HEK293T (cell line): ENCODE measurements at regions not wholly inside any gene's neighbourhood (a gene's known extent, or its start where the extent isn't known, plus 50 kb on each side); places are given as distances from the start of the nearest gene placed in this dataset.

Experiments used
- CTCF ChIA-PET: fragments of 350-600 bp; formaldehyde crosslinking; extraction: SDS; loops from one replicate; lab custom pipeline; 2021; ENCODE audit warnings: antibody characterized with exemption, inconsistent platforms; lab: Yijun Ruan, JAX
- POLR2A ChIA-PET: fragments of 350-600 bp; formaldehyde crosslinking; extraction: SDS; loops from one replicate; lab custom pipeline; 2020; ENCODE audit warnings: antibody characterized with exemption, inconsistent platforms; lab: Yijun Ruan, JAX
- DNase-seq: peaks from one replicate; pipeline ENCODE4 v3.0.0; 2012; ENCODE audit warnings: mixed read lengths; ENCODE audit errors: extremely low spot score
- ARNT ChIP-seq: fragments of 450-650 bp; IDR thresholded peaks from 2 replicates; pipeline ENCODE4 v1.6.1; 2017; ENCODE audit warnings: mild to moderate bottlenecking
- BHLHE40 ChIP-seq: fragments of 450-650 bp; IDR thresholded peaks from 2 replicates; pipeline ENCODE4 v1.6.1; 2016; ENCODE audit warnings: mild to moderate bottlenecking, moderate library complexity, borderline replicate concordance
- CTBP1 ChIP-seq: fragments of 450-650 bp; IDR thresholded peaks from 2 replicates; pipeline ENCODE4 v1.6.1; 2016; ENCODE audit warnings: borderline replicate concordance
- ELF4 ChIP-seq: fragments of 450-650 bp; IDR thresholded peaks from 2 replicates; pipeline ENCODE4 v1.6.1; 2017; ENCODE audit warnings: antibody characterized with exemption
- FOXA1 ChIP-seq: fragments of 450-650 bp; IDR thresholded peaks from 2 replicates; pipeline ENCODE4 v1.6.1; 2016; ENCODE audit warnings: mild to moderate bottlenecking
- FOXK2 ChIP-seq: fragments of 450-650 bp; IDR thresholded peaks from 2 replicates; pipeline ENCODE4 v1.6.1; 2016; ENCODE audit warnings: mild to moderate bottlenecking
- FOXM1 ChIP-seq: fragments of 450-650 bp; IDR thresholded peaks from 2 replicates; pipeline ENCODE4 v1.6.1; 2017; ENCODE audit warnings: mild to moderate bottlenecking, borderline replicate concordance
- HDGF ChIP-seq: fragments of 450-650 bp; IDR thresholded peaks from 2 replicates; pipeline ENCODE4 v1.6.1; 2017; ENCODE audit warnings: antibody characterized with exemption, borderline replicate concordance
- L3MBTL2 ChIP-seq: fragments of 450-650 bp; conservative IDR thresholded peaks from 2 replicates; pipeline ENCODE4 v1.6.1; 2016; ENCODE audit warnings: mild to moderate bottlenecking
- LEF1 ChIP-seq: fragments of 450-650 bp; IDR thresholded peaks from 2 replicates; pipeline ENCODE4 v1.6.1; 2017; ENCODE audit warnings: mild to moderate bottlenecking, borderline replicate concordance
- NFRKB ChIP-seq: fragments of 450-650 bp; IDR thresholded peaks from 2 replicates; pipeline ENCODE4 v1.6.1; 2016; ENCODE audit warnings: mild to moderate bottlenecking, moderate library complexity
- PKNOX1 ChIP-seq: fragments of 450-650 bp; IDR thresholded peaks from 2 replicates; pipeline ENCODE4 v1.6.1; 2016
- SP1 ChIP-seq: fragments of 450-650 bp; IDR thresholded peaks from 2 replicates; pipeline ENCODE4 v1.6.1; 2017
- SUZ12 ChIP-seq: fragments of 450-650 bp; IDR thresholded peaks from 2 replicates; pipeline ENCODE4 v1.6.1; 2016; ENCODE audit warnings: mild to moderate bottlenecking
- TARDBP ChIP-seq: fragments of 450-650 bp; IDR thresholded peaks from 2 replicates; pipeline ENCODE4 v1.6.1; 2016
- ZNF384 ChIP-seq: fragments of 450-650 bp; IDR thresholded peaks from 2 replicates; pipeline ENCODE4 v1.6.1; 2016

GRCh38 chr1:218699421-218699820, 354.3 kb downstream of the TGFB2 start:
- TF ChIP-seq SP1 (no peak), CTBP1 (no peak), ELF4 (no peak)
- POLR2A ChIA-PET = no interaction called here
- no peak for DNase-seq
- CTCF ChIA-PET = no interaction called here

- no peak for TF ChIP-seq CTBP1
- no peak for TF ChIP-seq ELF4
- no peak for TF ChIP-seq PKNOX1
- TF ChIP-seq NFRKB = no peak
- TF ChIP-seq BHLHE40 = no peak
- TF ChIP-seq SP1 = no peak
- TF ChIP-seq TARDBP = no peak
- TF ChIP-seq FOXK2 = no peak
- no peak for TF ChIP-seq ZNF384
- no peak for TF ChIP-seq LEF1
- no peak for TF ChIP-seq ARNT
- no peak for TF ChIP-seq L3MBTL2
- no peak for TF ChIP-seq FOXA1
- TF ChIP-seq FOXM1 = no peak
- no peak for TF ChIP-seq HDGF
- no peak for TF ChIP-seq SUZ12
- ChIA-PET CTCF (no interaction called here), POLR2A (no interaction called here)
- DNase-seq = no peak
Measured at GRCh38 chr1:218699865-218700264, 354.7 kb downstream of the TGFB2 start.

GRCh38 chr1:218700666-218701065, 355.5 kb downstream of the TGFB2 start:
- CTCF ChIA-PET = no interaction called here
- TF ChIP-seq PKNOX1 = no peak
- no peak for TF ChIP-seq FOXM1
- DNase-seq = no peak
- POLR2A ChIA-PET = no interaction called here

- CTCF ChIA-PET = no interaction called here
Measured at GRCh38 chr1:218701131-218701530, 356.0 kb downstream of the TGFB2 start.

GRCh38 chr1:218702775-218703174, 357.6 kb downstream of the TGFB2 start:
- ChIA-PET CTCF (no interaction called here), POLR2A (no interaction called here)
- TF ChIP-seq ELF4 (no peak), HDGF (no peak), ARNT (no peak), TARDBP (no peak), BHLHE40 (no peak), CTBP1 (no peak), FOXK2 (no peak), L3MBTL2 (no peak), PKNOX1 (no peak), FOXM1 (no peak)

More at GRCh38 chr1:218701131-218701530, 356.0 kb downstream of the TGFB2 start:
- POLR2A ChIA-PET = no interaction called here
- TF ChIP-seq BHLHE40 (no peak), TARDBP (no peak), ARNT (no peak), ZNF384 (no peak), HDGF (no peak), PKNOX1 (no peak), L3MBTL2 (no peak), ELF4 (no peak), FOXA1 (no peak), NFRKB (no peak), CTBP1 (no peak)
- no peak for DNase-seq

GRCh38 chr1:218703836-218704235, 358.7 kb downstream of the TGFB2 start:
- no peak for TF ChIP-seq ZNF384
- TF ChIP-seq BHLHE40 = no peak
- no peak for TF ChIP-seq FOXK2
- no peak for TF ChIP-seq HDGF
- no peak for TF ChIP-seq FOXM1
- no peak for TF ChIP-seq PKNOX1
- no peak for TF ChIP-seq NFRKB
- TF ChIP-seq CTBP1 = no peak
- TF ChIP-seq FOXA1 = no peak
- TF ChIP-seq LEF1 = no peak
- TF ChIP-seq ARNT = no peak
- no peak for TF ChIP-seq L3MBTL2
- no peak for TF ChIP-seq SUZ12
- TF ChIP-seq SP1 = no peak
- no peak for TF ChIP-seq ELF4
- TF ChIP-seq TARDBP = no peak
- CTCF ChIA-PET = no interaction called here
- POLR2A ChIA-PET = no interaction called here
- DNase-seq = no peak

More at GRCh38 chr1:218702775-218703174, 357.6 kb downstream of the TGFB2 start:
- DNase-seq = no peak
